H9 (cell line): ENCODE measurements at regions not wholly inside any gene's neighbourhood (a gene's known extent, or its start where the extent isn't known, plus 50 kb on each side); places are given as distances from the start of the nearest gene placed in this dataset.

Experiments used
- DNase-seq: peaks from one replicate; pipeline ENCODE4 v3.0.0-alpha.2; 2017
- H2AFZ ChIP-seq: one replicate; pipeline ENCODE4 v1.6.1; 2013; ENCODE audit warnings: mild to moderate bottlenecking, low read length, control low read depth, moderate library complexity
- H2AK5ac ChIP-seq: 2 replicates; pipeline ENCODE4 v1.6.1; 2013; ENCODE audit warnings: low read length, control low read depth, mixed read lengths; ENCODE audit not compliant: insufficient read length
- H2BK120ac ChIP-seq: one replicate; pipeline ENCODE4 v1.6.1; 2013; ENCODE audit warnings: low read depth, mild to moderate bottlenecking, low read length, control low read depth, inconsistent platforms; ENCODE audit not compliant: poor library complexity, severe bottlenecking
- H2BK12ac ChIP-seq: 2 replicates; pipeline ENCODE4 v1.6.1; 2013; ENCODE audit warnings: low read length, control low read depth, mixed read lengths, low read depth; ENCODE audit not compliant: insufficient read length
- H2BK15ac ChIP-seq: 2 replicates; pipeline ENCODE4 v1.6.1; 2013; ENCODE audit warnings: low read depth, low read length, control low read depth
- H2BK20ac ChIP-seq: one replicate; pipeline ENCODE4 v1.6.1; 2013; ENCODE audit warnings: low read depth, mild to moderate bottlenecking, low read length, control low read depth, inconsistent platforms; ENCODE audit not compliant: poor library complexity, severe bottlenecking
- H2BK5ac ChIP-seq: 2 replicates; pipeline ENCODE4 v1.6.1; 2013; ENCODE audit warnings: low read length, control low read depth, mixed read lengths; ENCODE audit not compliant: insufficient read length
- H3K14ac ChIP-seq: 2 replicates; pipeline ENCODE4 v1.6.1; 2013; ENCODE audit warnings: low read length, control low read depth; ENCODE audit not compliant: insufficient read depth
- H3K18ac ChIP-seq: 2 replicates; pipeline ENCODE4 v1.6.1; 2013; ENCODE audit warnings: low read depth, mild to moderate bottlenecking, mixed read lengths, low read length, control low read depth; ENCODE audit not compliant: insufficient read length
- H3K23ac ChIP-seq: 2 replicates; pipeline ENCODE4 v1.6.1; 2013; ENCODE audit warnings: low read length, control low read depth, mixed read lengths, low read depth; ENCODE audit not compliant: insufficient read length
- H3K23me2 ChIP-seq: 2 replicates; pipeline ENCODE4 v1.6.1; 2013; ENCODE audit warnings: low read depth, mild to moderate bottlenecking, mixed read lengths, low read length, control low read depth; ENCODE audit not compliant: insufficient read length, poor library complexity, severe bottlenecking
- H3K27ac ChIP-seq: 2 replicates; pipeline ENCODE4 v1.5.1; 2013; ENCODE audit warnings: low read length, control low read depth, mixed read lengths, low read depth; ENCODE audit not compliant: insufficient read length
- H3K27me3 ChIP-seq: 2 replicates; pipeline ENCODE4 v1.6.1; 2013; ENCODE audit warnings: low read length, control low read depth, inconsistent platforms; ENCODE audit not compliant: insufficient read depth
- H3K4ac ChIP-seq: 2 replicates; pipeline ENCODE4 v1.6.1; 2013; ENCODE audit warnings: low read depth, mild to moderate bottlenecking, control low read depth, inconsistent platforms, low read length, moderate library complexity
- H3K4me1 ChIP-seq: 2 replicates; pipeline ENCODE4 v1.6.1; 2013; ENCODE audit warnings: low read length, control low read depth, inconsistent platforms; ENCODE audit not compliant: insufficient read depth
- H3K4me2 ChIP-seq: 2 replicates; pipeline ENCODE4 v1.6.1; 2013; ENCODE audit warnings: low read length, control low read depth, mixed read lengths; ENCODE audit not compliant: insufficient read length, insufficient read depth
- H3K56ac ChIP-seq: 2 replicates; pipeline ENCODE4 v1.6.1; 2013; ENCODE audit warnings: low read depth, mild to moderate bottlenecking, mixed read lengths, low read length, control low read depth; ENCODE audit not compliant: insufficient read length
- H3K79me1 ChIP-seq: 2 replicates; pipeline ENCODE4 v1.6.1; 2013; ENCODE audit warnings: low read depth, mild to moderate bottlenecking, moderate library complexity, low read length, control low read depth, inconsistent platforms; ENCODE audit not compliant: insufficient read depth, poor library complexity, severe bottlenecking
- H3K79me2 ChIP-seq: 2 replicates; pipeline ENCODE4 v1.6.1; 2013; ENCODE audit warnings: low read length, control low read depth, inconsistent platforms; ENCODE audit not compliant: insufficient read depth
- H3K9ac ChIP-seq: 2 replicates; pipeline ENCODE4 v1.6.1; 2013; ENCODE audit warnings: low read length, control low read depth, mixed read lengths; ENCODE audit not compliant: insufficient read length; ENCODE audit errors: extremely low read depth
- H3K9me3 ChIP-seq: one replicate; pipeline ENCODE4 v1.6.1; 2013; ENCODE audit warnings: low read depth, low read length, inconsistent platforms; ENCODE audit not compliant: control insufficient read depth
- H3T11ph ChIP-seq: one replicate; pipeline ENCODE4 v1.6.1; 2013; ENCODE audit warnings: mild to moderate bottlenecking, low read length, control low read depth, inconsistent platforms
- H4K20me1 ChIP-seq: one replicate; pipeline ENCODE4 v1.6.1; 2013; ENCODE audit not compliant: control insufficient read depth, insufficient read length, insufficient read depth
- H4K5ac ChIP-seq: 2 replicates; pipeline ENCODE4 v1.6.1; 2013; ENCODE audit warnings: low read depth, mild to moderate bottlenecking, mixed read lengths, low read length, control low read depth; ENCODE audit not compliant: insufficient read length
- H4K8ac ChIP-seq: replicated peaks from 2 replicates; pipeline ENCODE4 v1.6.1; 2013; ENCODE audit warnings: low read length, control low read depth, mixed read lengths, low read depth; ENCODE audit not compliant: insufficient read length
- H4K91ac ChIP-seq: 2 replicates; pipeline ENCODE4 v1.6.1; 2013; ENCODE audit warnings: low read depth, mild to moderate bottlenecking, moderate library complexity, mixed read lengths, low read length, control low read depth; ENCODE audit not compliant: insufficient read length
- H3K27ac Mint-ChIP-seq, 3 experiments: 2 replicates in 2 of 3; 3 replicates in 1 of 3; pipeline ENCODE4 v1.8.0; 2020 to 2021; ENCODE audit warnings: mixed read lengths in 3 of 3, mild to moderate bottlenecking in 1 of 3, moderate library complexity in 1 of 3
- H3K27me3 Mint-ChIP-seq: 2 replicates; pipeline ENCODE4 v1.8.0; 2021; ENCODE audit warnings: low read depth, mild to moderate bottlenecking, moderate library complexity, mixed read lengths
- H3K36me3 Mint-ChIP-seq, 3 experiments: 2 replicates in 2 of 3; 3 replicates in 1 of 3; pipeline ENCODE4 v1.8.0; 2020 to 2021; ENCODE audit warnings: low read depth in 3 of 3, mixed read lengths in 3 of 3; ENCODE audit not compliant: insufficient read depth in 1 of 3
- H3K4me1 Mint-ChIP-seq, 2 experiments: 2 replicates each; pipeline ENCODE4 v1.8.0; 2020; ENCODE audit warnings: mixed read lengths in 2 of 2
- H3K4me3 Mint-ChIP-seq, 2 experiments: 2 replicates in 1 of 2; 3 replicates in 1 of 2; pipeline ENCODE4 v1.8.0; 2020 to 2021; ENCODE audit warnings: mild to moderate bottlenecking in 2 of 2, mixed read lengths in 2 of 2, moderate library complexity in 1 of 2
- H3K9me3 Mint-ChIP-seq, 2 experiments: 2 replicates in 1 of 2; 3 replicates in 1 of 2; pipeline ENCODE4 v1.8.0; 2020; ENCODE audit warnings: mild to moderate bottlenecking in 2 of 2, mixed read lengths in 2 of 2, moderate library complexity in 1 of 2
- WGBS: extraction: QIAGEN DNeasy Blood & Tissue Kit; methylation state at CpG from one replicate; pipeline ENCODE4 v1.1.7; 2013; ENCODE audit warnings: missing lambda C conversion rate, low lambda C conversion rate, mixed read lengths; ENCODE audit not compliant: insufficient read length; ENCODE audit errors: extremely low coverage; 5-methylcytosine and 5-hydroxymethylcytosine counted together
- TF ChIP-seq, protein P1 (sequence below): fragments of 200-600 bp; sonication (generic); conservative IDR thresholded peaks from 3 replicates; pipeline ENCODE4 v1.8.0; 2021; ENCODE audit warnings: antibody characterized with exemption, mild to moderate bottlenecking

DNA sequence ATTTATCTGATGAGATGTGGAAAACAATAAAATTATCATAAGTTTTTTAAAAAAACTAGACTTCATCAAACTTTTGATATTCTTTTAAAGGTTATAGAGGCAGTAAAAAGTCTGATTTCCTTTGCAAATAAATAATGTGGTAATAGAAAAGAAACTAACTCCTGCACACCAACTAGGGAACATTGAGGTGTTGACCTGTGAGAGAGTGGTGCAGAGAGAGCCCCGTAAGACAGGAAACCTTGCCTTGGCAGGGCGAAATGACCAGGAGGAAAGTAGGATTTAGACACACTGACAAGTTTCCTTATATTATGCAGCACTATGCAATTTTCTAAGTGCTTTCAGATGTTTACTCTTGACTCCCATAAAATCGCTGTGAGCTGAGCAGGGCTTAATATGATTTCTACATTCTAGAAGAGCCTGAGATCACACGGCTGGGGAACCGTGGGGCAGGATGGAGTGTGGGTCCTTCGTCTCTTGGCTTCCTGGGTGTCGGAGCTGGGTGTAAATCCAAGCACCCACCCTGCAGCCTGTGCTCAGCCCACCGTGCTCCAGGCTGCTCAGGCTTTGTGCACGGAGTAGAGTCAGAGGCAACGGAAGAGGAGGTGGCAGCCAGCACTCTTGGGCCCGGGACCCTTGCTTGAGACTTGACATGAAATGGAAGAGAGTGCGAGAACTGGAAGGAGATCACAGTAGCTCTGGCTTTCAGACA lies 61.3 kb upstream of the FOXQ1 start:
- Histone ChIP-seq H3K18ac (no peak overlapping the region), H3K56ac (no peak overlapping the region), H4K8ac (no peak overlapping the region), H3K79me2 (no peaks in the 10 kb centered on the region), H4K5ac (no peak overlapping the region), H3K27me3 (no peaks in the 10 kb centered on the region), H3K23me2 (no peaks in the 10 kb centered on the region), H3K4me2 (no peak overlapping the region), H3K9me3 (no peaks in the 10 kb centered on the region), H3K14ac (no peak overlapping the region), H2BK15ac (no peak overlapping the region), H3T11ph (no peak overlapping the region), H4K91ac (no peak overlapping the region), H3K79me1 (no peaks in the 10 kb centered on the region), H4K20me1 (no peaks in the 10 kb centered on the region), H3K23ac (no peak overlapping the region), H2BK12ac (no peak overlapping the region), H3K27ac (no peak overlapping the region), H3K9ac (no peak overlapping the region), H2AK5ac (no peak overlapping the region), H3K4me1 (no peaks in the 10 kb centered on the region), H3K4ac (no peak overlapping the region), H2BK120ac (no peak overlapping the region), H2AFZ (no peak overlapping the region), H2BK5ac (no peak overlapping the region), H2BK20ac (no peak overlapping the region)
- no peaks in the 10 kb centered on the region for H3K36me3 Mint-ChIP-seq
- DNase-seq, result no peak
- H3K27ac Mint-ChIP-seq, result no peak overlapping the region
- no peaks in the 10 kb centered on the region for H3K9me3 Mint-ChIP-seq
- TF ChIP-seq, protein P1, sequence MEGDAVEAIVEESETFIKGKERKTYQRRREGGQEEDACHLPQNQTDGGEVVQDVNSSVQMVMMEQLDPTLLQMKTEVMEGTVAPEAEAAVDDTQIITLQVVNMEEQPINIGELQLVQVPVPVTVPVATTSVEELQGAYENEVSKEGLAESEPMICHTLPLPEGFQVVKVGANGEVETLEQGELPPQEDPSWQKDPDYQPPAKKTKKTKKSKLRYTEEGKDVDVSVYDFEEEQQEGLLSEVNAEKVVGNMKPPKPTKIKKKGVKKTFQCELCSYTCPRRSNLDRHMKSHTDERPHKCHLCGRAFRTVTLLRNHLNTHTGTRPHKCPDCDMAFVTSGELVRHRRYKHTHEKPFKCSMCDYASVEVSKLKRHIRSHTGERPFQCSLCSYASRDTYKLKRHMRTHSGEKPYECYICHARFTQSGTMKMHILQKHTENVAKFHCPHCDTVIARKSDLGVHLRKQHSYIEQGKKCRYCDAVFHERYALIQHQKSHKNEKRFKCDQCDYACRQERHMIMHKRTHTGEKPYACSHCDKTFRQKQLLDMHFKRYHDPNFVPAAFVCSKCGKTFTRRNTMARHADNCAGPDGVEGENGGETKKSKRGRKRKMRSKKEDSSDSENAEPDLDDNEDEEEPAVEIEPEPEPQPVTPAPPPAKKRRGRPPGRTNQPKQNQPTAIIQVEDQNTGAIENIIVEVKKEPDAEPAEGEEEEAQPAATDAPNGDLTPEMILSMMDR, result no peak
- H3K4me3 Mint-ChIP-seq, result no peak overlapping the region
- peaks cover 4% of the 10 kb centered on the region; the same call in 1 of the 2 replicates for H3K27me3 Mint-ChIP-seq
- no CpG with 5 or more reads among the region's 12 CpGs for WGBS
- no peaks in the 10 kb centered on the region for H3K4me1 Mint-ChIP-seq
